ENCODE measurements at regions not wholly inside any gene's neighbourhood (a gene's known extent, or its start where the extent isn't known, plus 50 kb on each side); places are given as distances from the start of the nearest gene placed in this dataset.

DNA sequence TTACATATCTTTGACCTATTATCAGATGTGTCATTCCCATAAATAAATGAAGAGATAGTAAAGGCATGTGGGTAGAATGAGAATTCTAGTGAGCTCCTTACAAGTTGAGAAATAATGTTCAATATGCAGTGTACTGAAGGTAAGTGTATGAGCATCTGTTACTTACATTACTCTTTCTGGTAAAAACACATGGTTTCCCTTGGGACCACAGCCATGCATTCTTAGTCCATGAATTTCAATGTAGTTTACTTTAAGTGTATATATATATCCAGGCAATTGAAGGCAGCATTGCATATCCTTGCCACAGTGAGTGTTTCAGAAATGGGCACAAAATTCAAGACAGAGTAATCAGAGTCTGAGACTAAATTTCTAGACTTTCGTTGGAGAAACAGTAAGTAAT lies 277.2 kb downstream of the CXXC4 start:
- Histone ChIP-seq H4K20me1 (ENCODE audit: control insufficient read depth, extremely low read depth, insufficient read depth, low read length) (no peaks in the 10 kb centered on the region), H3K9me1 (ENCODE audit: control insufficient read depth, extremely low read depth, insufficient read depth, low read length) (no peaks in the 10 kb centered on the region), H2AFZ (ENCODE audit: control insufficient read depth, low read length) (no peak overlapping the region), H3K27me3 (ENCODE audit: control insufficient read depth, extremely low read depth, insufficient read depth, low read length) (no peaks in the 10 kb centered on the region), H3K4me2 (ENCODE audit: control insufficient read depth, extremely low read depth, insufficient read depth, low read depth, low read length) (no peak overlapping the region), H3K4me3 (ENCODE audit: control insufficient read depth in 2 of 3, extremely low read depth in 1 of 3, insufficient read depth in 2 of 3, low read depth in 1 of 3, low read length in 3 of 3) (no peak overlapping the region), H3K27ac (ENCODE audit: control insufficient read depth, insufficient read depth, low read length) (no peak overlapping the region), H3K9ac (ENCODE audit: control insufficient read depth, extremely low read depth, insufficient read depth, low read length) (no peak overlapping the region), H3K36me3 (ENCODE audit: control insufficient read depth in 2 of 2, extremely low read depth in 1 of 2, insufficient read depth in 2 of 2, low read length in 2 of 2) (no peaks in the 10 kb centered on the region), H3K79me2 (ENCODE audit: control insufficient read depth, insufficient read depth, low read length) (no peaks in the 10 kb centered on the region), H3K9me3 (ENCODE audit: control insufficient read depth, low read depth, low read length) (no peaks in the 10 kb centered on the region), H3K4me1 (ENCODE audit: control insufficient read depth, extremely low read depth, insufficient read depth, low read length) (no peaks in the 10 kb centered on the region)
- FAIRE-seq (no peak), DNase-seq (ENCODE audit: low read depth, low spot score) (no peak)
- TF ChIP-seq EZH2 (IDR thresholded peaks at IDR 0.05; ENCODE audit: low read length): no peak
- dilution Hi-C loops (cut with MboI; ENCODE audit: extremely low pct_ligation_motif_present, low sequenced_read_pairs): no loop called here

DNA sequence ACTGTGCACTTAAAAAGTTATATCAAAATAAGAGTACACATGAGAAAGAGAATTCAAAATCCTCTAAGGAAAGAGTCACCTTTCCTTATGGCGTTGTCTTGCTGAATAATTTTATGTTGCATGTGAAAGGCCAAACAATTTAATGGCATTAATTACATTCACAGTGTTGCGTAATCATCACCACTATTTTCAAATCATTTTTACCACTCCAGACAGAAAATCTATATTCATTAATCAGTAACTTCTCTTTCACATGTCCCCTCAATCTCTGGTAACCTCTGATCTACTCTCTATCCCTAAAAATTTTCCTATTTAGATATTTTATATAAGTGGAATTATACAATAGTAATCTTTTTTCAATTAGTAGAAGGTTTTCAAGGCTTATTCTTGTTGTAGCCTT lies 283.0 kb downstream of the CXXC4 start:
- Histone ChIP-seq H3K36me3 (ENCODE audit: control insufficient read depth in 2 of 2, extremely low read depth in 1 of 2, insufficient read depth in 2 of 2, low read length in 2 of 2) (no peaks in the 10 kb centered on the region), H4K20me1 (ENCODE audit: control insufficient read depth, extremely low read depth, insufficient read depth, low read length) (no peaks in the 10 kb centered on the region), H3K4me1 (ENCODE audit: control insufficient read depth, extremely low read depth, insufficient read depth, low read length) (no peaks in the 10 kb centered on the region), H3K4me2 (ENCODE audit: control insufficient read depth, extremely low read depth, insufficient read depth, low read depth, low read length) (no peak overlapping the region), H3K4me3 (ENCODE audit: control insufficient read depth in 2 of 3, extremely low read depth in 1 of 3, insufficient read depth in 2 of 3, low read depth in 1 of 3, low read length in 3 of 3) (no peak overlapping the region), H3K9me1 (ENCODE audit: control insufficient read depth, extremely low read depth, insufficient read depth, low read length) (no peaks in the 10 kb centered on the region), H3K9me3 (ENCODE audit: control insufficient read depth, low read depth, low read length) (no peaks in the 10 kb centered on the region), H3K27ac (ENCODE audit: control insufficient read depth, insufficient read depth, low read length) (no peak overlapping the region), H3K79me2 (ENCODE audit: control insufficient read depth, insufficient read depth, low read length) (no peaks in the 10 kb centered on the region), H3K27me3 (ENCODE audit: control insufficient read depth, extremely low read depth, insufficient read depth, low read length) (no peaks in the 10 kb centered on the region), H2AFZ (ENCODE audit: control insufficient read depth, low read length) (no peak overlapping the region), H3K9ac (ENCODE audit: control insufficient read depth, extremely low read depth, insufficient read depth, low read length) (no peak overlapping the region)
- FAIRE-seq (no peak), DNase-seq (ENCODE audit: low read depth, low spot score) (no peak)
- dilution Hi-C loops (cut with MboI; ENCODE audit: extremely low pct_ligation_motif_present, low sequenced_read_pairs): no loop called here
- TF ChIP-seq, protein P1, sequence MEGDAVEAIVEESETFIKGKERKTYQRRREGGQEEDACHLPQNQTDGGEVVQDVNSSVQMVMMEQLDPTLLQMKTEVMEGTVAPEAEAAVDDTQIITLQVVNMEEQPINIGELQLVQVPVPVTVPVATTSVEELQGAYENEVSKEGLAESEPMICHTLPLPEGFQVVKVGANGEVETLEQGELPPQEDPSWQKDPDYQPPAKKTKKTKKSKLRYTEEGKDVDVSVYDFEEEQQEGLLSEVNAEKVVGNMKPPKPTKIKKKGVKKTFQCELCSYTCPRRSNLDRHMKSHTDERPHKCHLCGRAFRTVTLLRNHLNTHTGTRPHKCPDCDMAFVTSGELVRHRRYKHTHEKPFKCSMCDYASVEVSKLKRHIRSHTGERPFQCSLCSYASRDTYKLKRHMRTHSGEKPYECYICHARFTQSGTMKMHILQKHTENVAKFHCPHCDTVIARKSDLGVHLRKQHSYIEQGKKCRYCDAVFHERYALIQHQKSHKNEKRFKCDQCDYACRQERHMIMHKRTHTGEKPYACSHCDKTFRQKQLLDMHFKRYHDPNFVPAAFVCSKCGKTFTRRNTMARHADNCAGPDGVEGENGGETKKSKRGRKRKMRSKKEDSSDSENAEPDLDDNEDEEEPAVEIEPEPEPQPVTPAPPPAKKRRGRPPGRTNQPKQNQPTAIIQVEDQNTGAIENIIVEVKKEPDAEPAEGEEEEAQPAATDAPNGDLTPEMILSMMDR (optimal IDR thresholded peaks at IDR 0.05 in 1 of 3, IDR thresholded peaks at IDR 0.05 in 1 of 3, conservative IDR thresholded peaks at IDR 0.05 in 1 of 3; ENCODE audit: extremely low read depth in 1 of 3, insufficient read depth in 2 of 3, low read length in 3 of 3): no peak
- TF ChIP-seq EZH2 (IDR thresholded peaks at IDR 0.05; ENCODE audit: low read length): no peak

DNA sequence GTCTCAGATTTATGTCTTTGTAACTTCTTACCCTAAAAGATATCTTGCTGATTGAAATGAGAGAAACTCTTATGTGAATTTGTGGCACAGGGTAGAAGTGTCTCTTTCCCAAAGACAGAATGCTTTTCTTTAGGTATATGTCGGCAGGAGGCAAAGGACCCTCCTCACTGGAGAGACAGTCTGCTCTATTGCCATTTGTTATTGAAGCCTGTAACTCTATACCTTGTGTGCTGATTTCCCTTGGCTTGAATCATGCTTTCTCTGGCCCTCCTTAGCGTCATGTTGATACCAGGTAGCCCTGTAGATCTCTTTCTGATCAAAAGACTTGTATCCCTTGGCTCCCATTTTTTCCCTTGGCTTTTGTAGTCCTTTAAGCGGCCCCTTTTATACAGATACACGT lies 284.3 kb downstream of the CXXC4 start:
- Histone ChIP-seq H3K27me3 (ENCODE audit: control insufficient read depth, extremely low read depth, insufficient read depth, low read length) (no peaks in the 10 kb centered on the region), H3K9me1 (ENCODE audit: control insufficient read depth, extremely low read depth, insufficient read depth, low read length) (no peaks in the 10 kb centered on the region), H3K9me3 (ENCODE audit: control insufficient read depth, low read depth, low read length) (no peaks in the 10 kb centered on the region), H3K4me2 (ENCODE audit: control insufficient read depth, extremely low read depth, insufficient read depth, low read depth, low read length) (no peak overlapping the region), H3K27ac (ENCODE audit: control insufficient read depth, insufficient read depth, low read length) (no peak overlapping the region), H3K4me3 (ENCODE audit: control insufficient read depth in 2 of 3, extremely low read depth in 1 of 3, insufficient read depth in 2 of 3, low read depth in 1 of 3, low read length in 3 of 3) (no peak overlapping the region), H3K9ac (ENCODE audit: control insufficient read depth, extremely low read depth, insufficient read depth, low read length) (no peak overlapping the region), H2AFZ (ENCODE audit: control insufficient read depth, low read length) (no peak overlapping the region), H4K20me1 (ENCODE audit: control insufficient read depth, extremely low read depth, insufficient read depth, low read length) (no peaks in the 10 kb centered on the region), H3K4me1 (ENCODE audit: control insufficient read depth, extremely low read depth, insufficient read depth, low read length) (no peaks in the 10 kb centered on the region), H3K36me3 (ENCODE audit: control insufficient read depth in 2 of 2, extremely low read depth in 1 of 2, insufficient read depth in 2 of 2, low read length in 2 of 2) (no peaks in the 10 kb centered on the region), H3K79me2 (ENCODE audit: control insufficient read depth, insufficient read depth, low read length) (no peaks in the 10 kb centered on the region)
- FAIRE-seq (no peak), DNase-seq (ENCODE audit: low read depth, low spot score) (no peak)
- TF ChIP-seq, protein P1 (optimal IDR thresholded peaks at IDR 0.05 in 1 of 3, IDR thresholded peaks at IDR 0.05 in 1 of 3, conservative IDR thresholded peaks at IDR 0.05 in 1 of 3; ENCODE audit: extremely low read depth in 1 of 3, insufficient read depth in 2 of 3, low read length in 3 of 3): no peak
- TF ChIP-seq EZH2 (IDR thresholded peaks at IDR 0.05; ENCODE audit: low read length): no peak
- dilution Hi-C loops (cut with MboI; ENCODE audit: extremely low pct_ligation_motif_present, low sequenced_read_pairs): no loop called here
